Keratinocyte (primary cell): ENCODE measurements at regions not wholly inside any gene's neighbourhood (a gene's known extent, or its start where the extent isn't known, plus 50 kb on each side); places are given as distances from the start of the nearest gene placed in this dataset.

Experiments
- CTCF ChIP-seq, 3 experiments: IDR thresholded peaks in 1 of 3; conservative IDR thresholded peaks in 1 of 3; optimal IDR thresholded peaks in 1 of 3; 2 replicates in 2 of 3; 3 replicates in 1 of 3; pipeline versions ENCODE3 to v1.5.1; 2011; ENCODE audit warnings: low read length in 3 of 3, mild to moderate bottlenecking in 3 of 3, moderate library complexity in 2 of 3, control low read depth in 1 of 3, inconsistent platforms in 1 of 3; ENCODE audit not compliant: insufficient read depth in 2 of 3; ENCODE audit errors: extremely low read depth in 1 of 3
- EZH2 ChIP-seq: IDR thresholded peaks from one replicate; pipeline ENCODE4 v1.6.1; 2012; ENCODE audit warnings: inconsistent platforms, mild to moderate bottlenecking, low read length, moderate library complexity

- TF ChIP-seq CTCF (optimal IDR thresholded peaks at IDR 0.05 in 1 of 3, IDR thresholded peaks at IDR 0.05 in 1 of 3, conservative IDR thresholded peaks at IDR 0.05 in 1 of 3; ENCODE audit: extremely low read depth in 1 of 3, insufficient read depth in 2 of 3, low read length in 3 of 3) (no peak), EZH2 (no peak)
Observed at GRCh38 chr13:106722620-106723019, 154.7 kb upstream of the ARGLU1 start.
